GM18505 (cell line): ENCODE measurements at regions not wholly inside any gene's neighbourhood (a gene's known extent, or its start where the extent isn't known, plus 50 kb on each side); places are given as distances from the start of the nearest gene placed in this dataset.
"Not testable (repeated sequence)": the region's sequence is repeated elsewhere in the genome, so short reads cannot be mapped to it uniquely, and the experiment has no call there.

Experiments used
- ATAC-seq: cut with Tn5 transposase; IDR thresholded peaks from one replicate; pipeline ENCODE4 v1.9.1; 2021; ENCODE audit not compliant: unreplicated experiment
- POLR2A ChIP-seq: IDR thresholded peaks from 4 replicates; pipeline ENCODE4 v1.6.1; 2011; ENCODE audit warnings: borderline replicate concordance; ENCODE audit not compliant: insufficient read depth, insufficient read length; ENCODE audit errors: extremely low read depth

DNA sequence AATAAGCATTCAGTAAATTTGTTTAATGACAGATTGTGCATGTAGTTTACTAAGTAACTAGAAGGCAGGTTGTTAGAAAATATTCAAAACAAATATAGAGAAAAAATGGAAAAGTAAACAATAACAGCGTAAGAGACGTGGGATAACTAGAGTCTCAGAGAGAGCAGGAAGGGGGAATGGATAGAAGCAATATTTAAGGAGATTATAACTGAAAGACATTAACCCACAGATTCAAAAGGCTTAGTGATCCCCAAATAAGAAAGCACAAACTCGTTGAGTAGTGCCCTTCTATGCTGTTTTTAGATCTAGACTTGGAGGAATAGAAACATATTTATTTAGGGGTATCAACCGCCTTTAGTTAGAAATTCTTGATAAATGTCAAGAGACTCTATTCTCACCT is 169.7 kb upstream of the RGS6 start:
- ATAC-seq, result no peak
- TF ChIP-seq POLR2A, result no peak

DNA sequence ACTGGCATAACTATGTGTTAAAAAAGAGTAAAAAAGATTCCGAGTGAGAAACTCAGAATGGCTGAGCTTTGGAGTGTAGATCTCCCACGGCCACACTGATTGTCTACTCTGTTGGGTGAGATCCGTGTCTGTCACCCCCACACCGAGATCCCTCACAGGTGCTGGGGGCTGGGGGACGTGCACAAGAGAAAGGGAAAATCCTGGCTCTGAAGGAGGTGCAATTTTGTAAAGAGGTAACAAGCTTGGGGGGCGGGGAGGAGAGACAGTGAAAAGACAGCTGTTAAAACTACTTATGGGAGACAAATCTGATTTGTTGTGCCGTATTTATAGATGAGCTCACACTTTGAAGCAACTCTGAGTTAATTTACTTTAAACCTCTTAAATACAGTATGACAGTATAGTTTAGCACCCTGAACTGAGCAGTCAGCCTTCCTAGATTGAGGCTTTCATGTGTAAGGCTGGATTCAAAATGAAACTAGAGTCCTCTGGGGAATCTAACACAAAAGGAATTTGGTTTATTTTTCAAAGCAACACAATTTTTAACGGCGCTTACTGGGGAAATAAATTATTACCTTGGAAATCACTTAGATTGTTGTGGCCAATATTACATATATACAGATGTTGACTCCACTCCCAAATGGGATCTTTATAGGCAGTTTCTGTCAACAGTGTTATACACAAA is 167.4 kb upstream of the RGS6 start:
- ATAC-seq, result no peak
- no peak for TF ChIP-seq POLR2A

DNA sequence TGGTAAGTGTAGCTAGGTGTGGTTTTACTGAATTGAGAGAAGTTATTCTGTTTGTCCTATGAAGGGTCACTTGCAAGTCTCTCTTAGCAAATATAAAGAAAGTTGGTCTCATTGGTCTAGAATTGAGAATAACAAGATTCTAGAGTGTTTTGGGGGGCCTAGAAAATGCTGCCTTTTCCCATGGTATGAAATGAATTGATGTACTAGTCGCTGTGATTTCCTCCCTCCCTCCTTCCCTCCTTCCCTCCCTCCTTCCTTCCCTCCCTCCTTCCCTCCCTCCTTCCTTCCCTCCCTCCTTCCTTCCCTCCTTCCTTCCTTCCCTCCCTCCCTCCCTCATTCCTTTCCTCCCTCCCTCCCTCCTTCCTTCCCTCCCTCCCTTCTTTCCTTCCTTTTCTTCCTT is 166.7 kb upstream of the RGS6 start:
- no peak for TF ChIP-seq POLR2A
- no peak for ATAC-seq

DNA sequence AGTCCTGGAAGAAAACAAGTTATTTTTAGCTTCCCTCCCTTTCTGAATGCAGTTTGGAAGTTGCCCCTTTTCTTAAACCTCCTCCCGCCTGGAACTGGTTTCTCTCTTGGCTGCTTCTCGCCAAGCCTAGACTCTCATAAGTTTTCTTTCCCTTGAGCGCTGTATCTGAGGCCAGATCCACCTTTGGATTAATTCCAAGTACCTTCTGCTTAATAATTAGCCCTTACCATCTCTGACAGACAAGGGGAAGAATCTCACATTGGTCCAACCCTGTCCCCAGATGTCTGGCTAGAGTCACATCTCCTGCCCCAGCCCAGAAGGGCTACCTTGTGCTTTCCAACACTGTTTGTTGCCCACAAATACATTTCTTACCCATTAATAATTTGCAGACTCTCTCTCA is 161.8 kb upstream of the RGS6 start:
- no peak for TF ChIP-seq POLR2A
- no peak for ATAC-seq

DNA sequence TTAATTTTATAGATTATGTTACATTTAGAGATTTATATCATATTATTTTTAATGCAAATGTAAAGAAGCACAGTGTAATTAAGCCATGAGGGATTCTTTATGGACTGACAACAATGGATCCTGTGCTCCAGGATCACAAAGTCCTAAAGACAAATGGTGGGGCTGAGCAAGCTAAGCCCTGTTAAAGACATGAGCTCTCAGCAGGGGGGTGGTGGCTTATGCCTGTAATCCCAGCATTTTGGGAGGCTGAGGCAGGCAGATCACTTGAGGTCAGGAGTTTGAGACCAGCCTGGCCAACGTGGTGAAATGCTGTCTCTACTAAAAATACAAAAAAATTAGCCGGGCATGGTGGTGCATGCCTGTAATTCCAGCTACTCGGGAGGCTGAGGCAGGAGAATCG is 160.8 kb upstream of the RGS6 start:
- ATAC-seq, result not testable (repeated sequence)

DNA sequence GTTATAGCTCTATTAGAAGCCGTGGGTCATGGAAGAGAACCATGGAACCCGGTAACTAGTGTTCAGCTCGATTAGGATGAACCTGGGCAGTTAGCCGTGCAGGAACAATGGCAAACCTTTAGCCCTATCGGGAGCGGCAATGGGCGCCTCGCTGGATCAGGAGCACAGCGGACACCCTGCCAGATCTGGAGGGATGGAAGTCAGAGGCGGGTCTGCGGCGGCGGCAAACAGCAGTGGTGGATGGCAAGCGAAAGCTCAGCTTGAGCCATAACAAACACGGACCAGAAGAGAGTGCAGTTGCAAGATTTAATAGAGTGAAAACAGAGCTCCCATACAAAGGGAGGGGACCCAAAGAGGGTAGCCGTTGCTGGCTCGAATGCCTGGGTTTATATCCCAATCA is 160.2 kb upstream of the RGS6 start:
- not testable (repeated sequence) for ATAC-seq

DNA sequence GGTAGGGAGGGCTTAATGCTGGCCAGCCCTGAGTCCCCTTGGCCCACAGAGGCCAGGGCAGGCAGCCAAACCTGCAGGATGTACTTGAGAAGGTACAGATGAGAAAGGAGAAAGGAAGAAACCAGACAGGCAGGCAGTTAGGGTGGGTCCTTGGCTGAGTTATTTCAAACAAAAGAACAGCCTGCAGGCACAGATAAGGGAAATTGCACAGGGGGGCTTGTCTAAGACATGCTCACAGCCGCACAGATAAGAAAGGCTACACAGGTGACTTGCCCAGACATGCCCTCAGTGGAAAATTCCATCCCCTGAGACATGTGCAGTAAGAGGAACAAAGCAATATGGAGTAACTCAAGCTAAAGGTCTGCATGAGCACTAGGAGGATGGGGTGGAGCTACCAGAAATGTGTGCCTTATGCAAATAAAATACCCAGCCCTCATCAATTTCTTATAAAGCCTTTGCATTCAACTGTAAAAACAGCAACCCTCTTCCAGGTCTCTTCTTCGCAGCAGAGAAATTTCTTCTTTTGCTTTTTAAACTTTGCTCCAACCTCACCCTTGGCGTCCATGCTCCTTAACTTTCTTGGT is 158.2 kb upstream of the RGS6 start:
- no peak for ATAC-seq
- no peak for TF ChIP-seq POLR2A

DNA sequence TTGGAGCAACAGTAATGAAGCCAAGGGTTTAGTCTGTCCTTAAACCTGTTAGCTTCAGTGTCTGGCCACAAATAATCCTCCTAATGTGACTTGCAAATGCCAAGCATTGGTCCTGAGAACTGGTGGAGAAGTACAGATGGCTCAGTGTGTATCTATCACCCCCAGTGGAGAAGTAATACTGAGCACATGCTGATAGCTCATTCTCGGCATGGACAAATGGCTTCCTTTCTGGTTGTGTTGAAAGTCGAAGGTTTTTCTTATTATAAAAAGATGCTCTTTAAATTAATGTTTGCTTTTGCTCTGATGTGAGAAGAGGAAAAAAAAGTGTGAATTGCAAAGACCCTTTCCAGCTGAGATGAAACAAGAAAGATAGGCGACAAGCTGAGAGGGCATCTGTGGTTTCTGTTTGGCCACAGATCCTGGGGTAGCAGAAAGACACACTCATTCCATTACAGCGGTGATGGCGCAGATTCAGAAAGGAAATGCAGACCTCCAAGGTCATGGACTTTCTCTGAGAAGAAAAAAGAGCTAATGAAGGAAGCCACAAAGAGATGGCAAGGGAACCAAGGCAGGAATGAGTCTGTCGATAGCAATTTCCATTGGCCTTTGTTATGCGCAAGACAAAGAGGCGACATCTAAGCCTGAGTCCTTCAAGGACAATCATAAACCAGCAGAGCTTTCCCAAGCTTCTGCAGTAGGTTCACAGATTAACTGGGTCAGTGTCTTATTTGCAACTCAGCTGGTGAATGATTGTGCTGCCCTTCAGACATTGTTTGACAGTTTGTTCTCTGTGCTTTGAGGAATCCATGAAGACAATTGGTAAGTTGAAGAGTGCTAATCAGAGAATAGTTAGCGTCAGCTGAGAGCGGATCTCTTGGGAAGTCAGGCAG is 155.5 kb upstream of the RGS6 start:
- no peak for ATAC-seq
- TF ChIP-seq POLR2A, result no peak

DNA sequence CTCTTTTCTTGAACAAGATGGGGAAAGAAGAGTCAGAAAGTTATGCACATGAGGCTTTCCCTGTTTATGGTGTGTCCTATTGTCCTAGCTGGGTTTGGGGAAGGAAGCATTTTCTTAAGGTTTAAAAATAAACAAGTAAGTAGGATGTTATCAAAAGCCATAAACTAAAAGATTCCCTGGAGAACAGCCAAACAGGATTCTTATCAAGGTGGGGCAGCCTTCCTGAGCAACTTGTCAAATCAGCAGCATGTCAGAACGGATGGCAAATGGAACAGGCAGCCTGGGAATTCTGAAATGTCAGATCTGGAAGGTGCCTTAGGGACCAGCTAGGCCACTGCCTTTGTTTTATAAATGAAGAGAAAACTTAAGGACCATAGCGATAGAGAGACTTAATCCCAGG is 152.2 kb upstream of the RGS6 start:
- ATAC-seq, result no peak

DNA sequence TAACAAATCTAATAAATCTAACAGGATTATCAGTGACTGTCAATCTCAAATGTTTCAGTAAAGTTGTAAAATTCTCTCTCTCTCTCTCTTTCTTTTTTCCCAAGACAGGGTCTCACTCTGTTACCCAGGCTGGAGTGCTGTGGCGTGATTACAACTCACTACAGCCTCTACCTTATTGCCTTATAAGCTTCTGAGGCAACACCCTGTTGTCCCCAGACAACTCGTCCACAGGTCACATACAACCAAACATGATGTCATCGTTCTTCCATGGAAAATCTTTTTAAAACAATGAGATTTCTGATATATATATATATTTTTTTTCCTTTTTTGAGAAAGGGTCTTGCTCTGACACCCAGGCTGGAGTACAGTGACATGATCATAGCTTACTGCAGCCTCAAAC is 151.4 kb upstream of the RGS6 start:
- TF ChIP-seq POLR2A, result no peak
- ATAC-seq, result no peak

More for the DNA sequence above, 152.2 kb upstream of the RGS6 start:
- TF ChIP-seq POLR2A, result no peak

DNA sequence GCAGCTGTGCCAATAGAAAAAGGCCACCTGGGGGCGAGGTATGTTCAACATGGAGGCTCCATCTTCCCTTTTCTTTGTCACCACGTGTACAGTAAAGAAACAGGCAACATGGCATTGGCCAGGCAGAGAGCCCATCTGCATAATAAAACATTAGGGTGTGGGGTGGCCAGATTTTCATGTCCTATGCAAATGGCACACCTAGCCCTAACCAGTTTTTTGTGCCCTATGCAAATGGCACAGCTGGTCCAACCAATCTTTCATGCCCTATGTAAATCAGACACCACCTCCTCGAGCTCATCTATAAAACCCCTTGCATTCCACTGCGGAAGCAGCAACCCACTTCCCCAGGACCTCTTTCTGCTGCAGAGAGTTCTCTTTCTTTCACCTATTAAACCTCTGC is 149.1 kb upstream of the RGS6 start:
- TF ChIP-seq POLR2A, result no peak
- no peak for ATAC-seq

DNA sequence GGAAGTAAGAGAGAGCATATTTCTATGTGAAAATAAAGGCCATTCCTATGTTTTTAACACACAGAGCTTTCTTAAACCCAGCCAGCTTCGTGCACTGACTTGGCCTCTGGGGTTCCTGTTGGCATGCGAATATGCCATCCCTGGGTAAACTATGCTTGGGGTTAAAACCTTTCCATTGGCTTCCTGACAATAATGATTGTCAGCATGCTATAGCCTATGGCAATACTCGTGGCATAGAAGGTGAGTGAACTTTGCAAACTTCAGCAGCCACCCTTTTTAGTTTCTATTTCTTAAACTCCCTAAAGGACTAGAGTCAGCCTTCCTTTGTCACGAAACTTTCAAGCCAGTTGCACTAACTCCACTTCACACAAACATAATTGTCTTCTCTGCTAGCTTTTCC is 148.4 kb upstream of the RGS6 start:
- ATAC-seq, result no peak
- no peak for TF ChIP-seq POLR2A

DNA sequence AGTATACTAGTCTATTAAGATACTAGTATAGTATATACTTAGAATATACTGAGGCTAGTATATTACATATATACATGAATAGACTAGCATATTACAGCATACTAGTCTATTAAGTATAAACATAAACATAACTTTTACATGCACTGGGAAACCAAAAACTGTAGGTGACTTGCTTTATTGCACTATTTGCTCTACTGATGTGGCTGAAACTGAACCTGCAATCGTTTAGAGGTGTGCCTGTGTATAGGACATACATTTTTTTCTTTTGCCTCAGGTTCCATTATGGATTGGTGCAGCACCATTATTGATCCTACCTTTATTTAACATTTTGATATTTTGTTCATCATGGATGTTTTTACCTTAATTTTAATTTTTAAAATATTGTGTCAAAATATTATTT is 143.2 kb upstream of the RGS6 start:
- ATAC-seq, result no peak

DNA sequence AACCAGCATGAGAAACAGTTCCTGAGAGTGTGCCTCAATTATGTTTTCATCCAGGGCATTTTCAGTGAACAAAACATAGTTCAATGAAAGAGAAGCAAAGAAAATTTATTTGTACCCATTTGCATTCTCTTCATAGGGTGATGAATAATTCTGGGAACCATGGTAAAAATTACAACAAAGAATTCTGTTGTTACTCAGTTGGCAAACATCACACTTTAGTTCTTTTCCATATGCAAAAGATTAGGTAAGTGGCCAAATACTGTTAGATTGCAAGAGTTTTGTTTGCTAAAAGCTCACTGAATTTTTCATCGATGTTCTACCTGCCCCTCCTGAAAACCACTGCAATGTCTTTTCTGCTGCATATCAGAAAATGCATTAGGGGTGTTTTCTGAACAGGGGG is 132.4 kb upstream of the RGS6 start:
- ATAC-seq, result no peak
- TF ChIP-seq POLR2A, result no peak

More for the DNA sequence above, 143.2 kb upstream of the RGS6 start:
- no peak for TF ChIP-seq POLR2A
